Spleen (tissue), 11 donors: ENCODE measurements at regions not wholly inside any gene's neighbourhood (a gene's known extent, or its start where the extent isn't known, plus 50 kb on each side); places are given as distances from the start of the nearest gene placed in this dataset.

Source experiments
- DNase-seq: peaks from one replicate; pipeline ENCODE4 v3.0.0-alpha.2; 2020
- H3K27ac ChIP-seq, 8 donors: fragments of 200-600 bp; sonication (generic) in 7 of 8; 1 replicate in 4 of 8; 2 replicates in 4 of 8; pipeline versions ENCODE4 v1.5.0 to v1.8.0; 2016 to 2021; ENCODE audit warnings: inconsistent platforms in 4 of 8, mild to moderate bottlenecking in 4 of 8, moderate library complexity in 1 of 8
- H3K27me3 ChIP-seq, 7 donors: fragments of 200-600 bp; sonication (generic) in 6 of 7; replicated peaks in 1 of 7; 1 replicate in 4 of 7; 2 replicates in 3 of 7; pipeline versions ENCODE4 v1.5.0 to v1.8.0; 2016 to 2021; ENCODE audit warnings: inconsistent platforms in 3 of 7, mild to moderate bottlenecking in 1 of 7
- H3K36me3 ChIP-seq, 6 donors: fragments of 200-600 bp; sonication (generic) in 5 of 6; 1 replicate in 4 of 6; 2 replicates in 2 of 6; pipeline versions ENCODE4 v1.5.0 to v1.8.0; 2016 to 2021; ENCODE audit warnings: inconsistent platforms in 2 of 6
- H3K4me1 ChIP-seq, 6 donors: fragments of 200-600 bp; sonication (generic) in 5 of 6; 1 replicate in 3 of 6; 2 replicates in 3 of 6; pipeline versions ENCODE4 v1.5.0 to v1.8.0; 2016 to 2021; ENCODE audit warnings: inconsistent platforms in 3 of 6
- H3K4me3 ChIP-seq, 8 donors: fragments of 200-600 bp; sonication (generic) in 7 of 8; 1 replicate in 4 of 8; 2 replicates in 4 of 8; pipeline versions ENCODE4 v1.5.0 to v1.8.0; 2016 to 2021; ENCODE audit warnings: inconsistent platforms in 4 of 8, mild to moderate bottlenecking in 4 of 8, moderate library complexity in 2 of 8
- H3K9me3 ChIP-seq, 8 donors: fragments of 200-600 bp; sonication (generic) in 7 of 8; 1 replicate in 4 of 8; 2 replicates in 4 of 8; pipeline versions ENCODE4 v1.5.0 to v1.8.0; 2016 to 2021; ENCODE audit warnings: inconsistent platforms in 4 of 8
- POLR2A ChIP-seq, 3 donors: fragments of 450-650 bp; IDR thresholded peaks; one replicate each; pipeline ENCODE4 v1.5.1; 2017; ENCODE audit warnings: antibody characterized with exemption in 3 of 3, mild to moderate bottlenecking in 1 of 3
- POLR2AphosphoS5 ChIP-seq, 3 donors: sonication (generic); formaldehyde crosslinking; IDR thresholded peaks; one replicate each; pipeline ENCODE4 v1.5.1; 2017; ENCODE audit warnings: antibody characterized with exemption in 3 of 3
- WGBS, 5 donors: extraction: QIAGEN DNeasy Blood & Tissue Kit in 3 of 5; methylation state at CpG; one replicate each; pipeline versions ENCODE4 v1.1.5 to v1.1.7; 2013 to 2018; 5-methylcytosine and 5-hydroxymethylcytosine counted together
- intact Hi-C: fragments of 100-400 bp; cut with DNase I; formaldehyde crosslinking; loops from one replicate; pipeline ENCODE4 v1.15.0; 2023; ENCODE audit warnings: low total_unique reads
- TF ChIP-seq, protein P1 (sequence below), 11 experiments: fragments of 200-600 bp in 7 of 11; fragments of 450-650 bp in 4 of 11; sonication (generic) in 4 of 11; IDR thresholded peaks in 8 of 11; conservative IDR thresholded peaks in 3 of 11; 1 replicate in 7 of 11; 2 replicates in 4 of 11; pipeline versions ENCODE4 v1.4.0 to v1.8.0; 2016 to 2021; ENCODE audit warnings: antibody characterized with exemption in 11 of 11, inconsistent platforms in 4 of 11, mild to moderate bottlenecking in 1 of 11
- donor health status: healthy with polysubstance abuse.
- donor health status: DM: no; HTN: no; CAD: no; lungs with moderate emphysema.
- donor health status: DM: no; HTN: no; CAD: no.
- donor health status: Bipolar disorder and iron deficiency.
- donor health status: healthy.
- donor health status: DM: no; HTN: no; CAD: no.
- donor health status: DM: yes; HTN: yes; CAD: no.

DNA sequence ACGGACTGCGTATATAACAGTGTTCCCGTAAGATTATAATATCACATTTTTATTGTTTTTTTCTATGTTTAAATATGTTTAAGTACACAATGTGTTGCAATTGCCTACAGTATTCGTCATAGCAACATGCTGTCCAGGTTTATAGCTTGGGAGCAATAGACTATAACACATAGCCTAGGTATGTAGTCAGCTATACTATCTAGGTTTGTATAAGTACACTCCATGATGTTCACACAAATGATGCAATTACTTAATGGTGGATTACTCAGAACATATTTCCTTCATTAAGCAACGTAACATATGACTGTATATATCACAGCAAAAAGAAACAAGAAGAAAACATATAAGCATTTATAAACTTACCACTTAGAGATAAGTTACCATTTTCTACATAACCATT lies 160.0 kb downstream of the CBLN1 start:
- H3K4me1 ChIP-seq: no peaks in the 10 kb centered on the region
- 78 to 91% (median 85%) methylated on average over 5 of the region's 5 CpGs for WGBS, 5 donors
- no peaks in the 10 kb centered on the region for H3K9me3 ChIP-seq
- H3K27ac ChIP-seq: no peak overlapping the region
- H3K36me3 ChIP-seq: no peaks in the 10 kb centered on the region
- H3K4me3 ChIP-seq: no peak overlapping the region
- no peak for DNase-seq
- H3K27me3 ChIP-seq: no peaks in the 10 kb centered on the region
- TF ChIP-seq POLR2A (IDR thresholded peaks at IDR 0.05): no peak
- TF ChIP-seq POLR2AphosphoS5 (IDR thresholded peaks at IDR 0.05): no peak
- TF ChIP-seq, protein P1, sequence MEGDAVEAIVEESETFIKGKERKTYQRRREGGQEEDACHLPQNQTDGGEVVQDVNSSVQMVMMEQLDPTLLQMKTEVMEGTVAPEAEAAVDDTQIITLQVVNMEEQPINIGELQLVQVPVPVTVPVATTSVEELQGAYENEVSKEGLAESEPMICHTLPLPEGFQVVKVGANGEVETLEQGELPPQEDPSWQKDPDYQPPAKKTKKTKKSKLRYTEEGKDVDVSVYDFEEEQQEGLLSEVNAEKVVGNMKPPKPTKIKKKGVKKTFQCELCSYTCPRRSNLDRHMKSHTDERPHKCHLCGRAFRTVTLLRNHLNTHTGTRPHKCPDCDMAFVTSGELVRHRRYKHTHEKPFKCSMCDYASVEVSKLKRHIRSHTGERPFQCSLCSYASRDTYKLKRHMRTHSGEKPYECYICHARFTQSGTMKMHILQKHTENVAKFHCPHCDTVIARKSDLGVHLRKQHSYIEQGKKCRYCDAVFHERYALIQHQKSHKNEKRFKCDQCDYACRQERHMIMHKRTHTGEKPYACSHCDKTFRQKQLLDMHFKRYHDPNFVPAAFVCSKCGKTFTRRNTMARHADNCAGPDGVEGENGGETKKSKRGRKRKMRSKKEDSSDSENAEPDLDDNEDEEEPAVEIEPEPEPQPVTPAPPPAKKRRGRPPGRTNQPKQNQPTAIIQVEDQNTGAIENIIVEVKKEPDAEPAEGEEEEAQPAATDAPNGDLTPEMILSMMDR (IDR thresholded peaks at IDR 0.05 in 8 of 11, conservative IDR thresholded peaks at IDR 0.05 in 3 of 11): no peak
- intact Hi-C loops: no loop called here

DNA sequence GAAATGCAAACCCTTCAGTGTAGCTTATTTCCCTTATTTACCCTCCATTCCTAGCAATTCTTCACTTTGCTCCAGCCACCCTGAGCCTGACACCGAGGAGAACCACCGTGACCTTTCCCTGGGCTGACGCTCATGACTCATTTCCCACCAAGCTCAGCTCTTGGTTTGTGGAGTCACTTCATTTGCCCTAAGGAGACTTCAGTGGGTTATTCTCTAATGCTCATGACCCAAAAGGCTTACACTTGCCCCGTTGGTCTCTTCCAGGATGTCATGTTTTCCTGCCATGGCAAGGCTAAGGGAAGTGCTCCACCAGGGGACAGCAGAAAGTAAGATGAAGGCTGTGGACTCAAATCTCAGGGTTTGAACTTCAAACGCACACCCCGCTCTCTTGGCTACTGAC lies 161.0 kb downstream of the CBLN1 start:
- no peak overlapping the region for H3K27ac ChIP-seq
- TF ChIP-seq POLR2A (IDR thresholded peaks at IDR 0.05) (no peak), POLR2AphosphoS5 (IDR thresholded peaks at IDR 0.05) (no peak)
- TF ChIP-seq, protein P1 (IDR thresholded peaks at IDR 0.05 in 8 of 11, conservative IDR thresholded peaks at IDR 0.05 in 3 of 11): no peak
- WGBS, 5 donors: 69 to 77% (median 72%) methylated on average over 6 of the region's 6 CpGs
- no peaks in the 10 kb centered on the region for H3K9me3 ChIP-seq
- H3K4me1 ChIP-seq: no peaks in the 10 kb centered on the region
- H3K4me3 ChIP-seq: no peak overlapping the region
- H3K27me3 ChIP-seq: no peaks in the 10 kb centered on the region
- intact Hi-C loops: no loop called here
- DNase-seq: no peak
- H3K36me3 ChIP-seq: no peaks in the 10 kb centered on the region

DNA sequence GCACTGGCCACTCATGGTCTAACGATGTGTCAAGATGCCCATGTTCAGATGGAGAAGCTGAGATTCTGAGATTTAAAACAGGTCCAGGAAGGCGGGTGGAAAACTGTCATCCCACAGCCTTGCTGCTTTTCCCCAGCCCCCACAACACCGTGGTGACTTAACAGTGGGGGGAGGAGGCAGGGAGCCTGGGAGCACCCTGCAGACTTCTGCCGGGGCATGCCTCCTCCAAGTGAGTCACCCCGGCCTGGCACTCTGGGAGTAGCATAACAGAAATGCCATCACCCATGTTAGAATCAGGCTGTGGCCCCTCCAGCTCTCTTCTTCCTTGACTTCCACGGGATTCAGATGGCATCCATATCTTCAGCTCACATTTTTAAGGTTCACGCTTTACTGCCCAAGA lies 164.8 kb downstream of the CBLN1 start:
- WGBS, 5 donors: 67 to 80% (median 75%) methylated on average over 7 of the region's 7 CpGs
- DNase-seq: no peak
- Histone ChIP-seq H3K4me3 (no peak overlapping the region), H3K27me3 (peaks cover 0 to 8% (median 0%) of the 10 kb centered on the region in 7 donors), H3K9me3 (no peaks in the 10 kb centered on the region), H3K27ac (no peak overlapping the region), H3K36me3 (no peaks in the 10 kb centered on the region), H3K4me1 (no peaks in the 10 kb centered on the region)
- TF ChIP-seq POLR2A (IDR thresholded peaks at IDR 0.05) (no peak), POLR2AphosphoS5 (IDR thresholded peaks at IDR 0.05) (no peak)
- TF ChIP-seq, protein P1 (IDR thresholded peaks at IDR 0.05 in 8 of 11, conservative IDR thresholded peaks at IDR 0.05 in 3 of 11): no peak
- intact Hi-C loops: no loop called here

DNA sequence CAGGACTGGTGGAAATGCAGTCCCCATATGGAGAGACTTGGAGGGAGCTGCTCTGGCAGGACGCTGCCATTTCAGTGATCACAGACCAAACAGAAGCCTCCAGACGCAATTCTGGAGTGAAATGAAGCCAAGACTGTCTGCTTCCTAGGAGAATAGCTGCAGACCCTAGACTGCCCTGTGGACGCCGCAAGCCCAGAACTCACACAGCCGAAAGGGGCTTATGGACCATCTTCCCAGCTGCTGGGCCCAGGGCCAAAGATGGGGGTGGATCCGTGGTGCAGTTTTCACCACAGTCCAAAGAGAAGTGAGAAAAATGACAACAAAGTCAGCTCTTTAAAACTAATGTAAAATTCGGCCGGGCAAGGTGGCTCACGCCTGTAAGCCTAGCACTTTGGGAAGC lies 165.7 kb downstream of the CBLN1 start:
- H3K4me3 ChIP-seq: no peak overlapping the region
- 76 to 88% (median 80%) methylated on average over 9 of the region's 9 CpGs for WGBS, 5 donors
- H3K4me1 ChIP-seq: no peaks in the 10 kb centered on the region
- H3K36me3 ChIP-seq: no peaks in the 10 kb centered on the region
- H3K27me3 ChIP-seq: peaks cover 0 to 8% (median 0%) of the 10 kb centered on the region in 7 donors
- H3K9me3 ChIP-seq: no peaks in the 10 kb centered on the region
- H3K27ac ChIP-seq: no peak overlapping the region
- intact Hi-C loops: no loop called here
- DNase-seq: no peak
- TF ChIP-seq, protein P1 (IDR thresholded peaks at IDR 0.05 in 8 of 11, conservative IDR thresholded peaks at IDR 0.05 in 3 of 11): no peak
- TF ChIP-seq POLR2A (IDR thresholded peaks at IDR 0.05): no peak
- no peak for TF ChIP-seq POLR2AphosphoS5 (IDR thresholded peaks at IDR 0.05)
